Breast epithelium (tissue), 4 donors: ENCODE measurements at regions not wholly inside any gene's neighbourhood (a gene's known extent, or its start where the extent isn't known, plus 50 kb on each side); places are given as distances from the start of the nearest gene placed in this dataset.

Experiments
- DNase-seq, 2 donors: peaks; one replicate each; pipeline ENCODE4 v3.0.0-alpha.2; 2019; ENCODE audit warnings: low spot score in 2 of 2
- H3K27ac ChIP-seq, 2 donors: fragments of 200-600 bp; sonication (generic) in 1 of 2; one replicate each; pipeline ENCODE4 v1.5.1; 2016 to 2019; ENCODE audit warnings: mild to moderate bottlenecking in 1 of 2
- H3K27me3 ChIP-seq, 2 donors: fragments of 200-600 bp; sonication (generic) in 1 of 2; one replicate each; pipeline versions ENCODE4 v1.5.1 to v1.6.0; 2017 to 2019; ENCODE audit warnings: control low read depth in 1 of 2, mild to moderate bottlenecking in 1 of 2
- H3K36me3 ChIP-seq: fragments of 200-600 bp; one replicate; pipeline ENCODE4 v1.5.1; 2019
- H3K4me1 ChIP-seq, 2 donors: fragments of 200-600 bp; sonication (generic); one replicate each; pipeline ENCODE4 v1.5.1; 2016 to 2019; ENCODE audit warnings: control low read depth in 1 of 2
- H3K4me3 ChIP-seq, 3 donors: fragments of 200-600 bp; sonication (generic); 1 replicate in 2 of 3; 2 replicates in 1 of 3; pipeline ENCODE4 v1.5.1; 2016 to 2019; ENCODE audit warnings: mild to moderate bottlenecking in 3 of 3, moderate library complexity in 2 of 3
- H3K9me3 ChIP-seq, 2 donors: fragments of 200-600 bp; sonication (generic) in 1 of 2; one replicate each; pipeline ENCODE4 v1.5.1; 2016 to 2019; ENCODE audit warnings: control low read depth in 1 of 2
- CTCF ChIP-seq, 3 donors: fragments of 450-650 bp; IDR thresholded peaks; one replicate each; pipeline ENCODE4 v1.5.1; 2016 to 2017; ENCODE audit warnings: antibody characterized with exemption in 3 of 3, mild to moderate bottlenecking in 3 of 3, moderate library complexity in 3 of 3
- POLR2A ChIP-seq: fragments of 450-650 bp; IDR thresholded peaks from one replicate; pipeline ENCODE4 v1.6.1; 2016; ENCODE audit warnings: antibody characterized with exemption, mild to moderate bottlenecking, moderate library complexity
- POLR2AphosphoS5 ChIP-seq, 3 donors: sonication (generic); formaldehyde crosslinking; IDR thresholded peaks; one replicate each; pipeline ENCODE4 v1.6.1; 2017; ENCODE audit warnings: antibody characterized with exemption in 3 of 3
- intact Hi-C: fragments of 100-400 bp; cut with DNase I; formaldehyde crosslinking; loops from one replicate; pipeline ENCODE4 v1.15.1; 2023; ENCODE audit warnings: low total_unique reads

GRCh38 chr20:7136886-7137285, 369.4 kb downstream of the BMP2 start:
- no peak overlapping the region for H3K4me3 ChIP-seq
- intact Hi-C loops, result no loop called here

GRCh38 chr20:7137395-7138151, 370.1 kb downstream of the BMP2 start:
- Histone ChIP-seq H3K36me3 (no peaks in the 10 kb centered on the region), H3K9me3 (no peaks in the 10 kb centered on the region), H3K4me3 (no peak overlapping the region), H3K4me1 (no peaks in the 10 kb centered on the region), H3K27ac (no peak overlapping the region), H3K27me3 (no peaks in the 10 kb centered on the region)
- TF ChIP-seq CTCF (IDR thresholded peaks at IDR 0.05) (no peak), POLR2A (no peak)
- intact Hi-C loops, result no loop called here
- DNase-seq, result no peak

More at GRCh38 chr20:7136886-7137285, 369.4 kb downstream of the BMP2 start:
- no peak overlapping the region for H3K27ac ChIP-seq
- TF ChIP-seq CTCF (IDR thresholded peaks at IDR 0.05) (no peak), POLR2A (no peak), POLR2AphosphoS5 (IDR thresholded peaks at IDR 0.05) (no peak)
- no peaks in the 10 kb centered on the region for H3K27me3 ChIP-seq
- no peak for DNase-seq
- no peaks in the 10 kb centered on the region for H3K4me1 ChIP-seq
- H3K36me3 ChIP-seq, result no peaks in the 10 kb centered on the region
- H3K9me3 ChIP-seq, result no peaks in the 10 kb centered on the region

GRCh38 chr20:7144464-7144863, 377.0 kb downstream of the BMP2 start:
- H3K4me1 ChIP-seq, result no peaks in the 10 kb centered on the region
- TF ChIP-seq CTCF (IDR thresholded peaks at IDR 0.05) (no peak), POLR2A (no peak), POLR2AphosphoS5 (IDR thresholded peaks at IDR 0.05) (no peak)

GRCh38 chr20:7146552-7147219, 379.2 kb downstream of the BMP2 start:
- Histone ChIP-seq H3K9me3 (no peaks in the 10 kb centered on the region), H3K4me1 (no peaks in the 10 kb centered on the region), H3K27ac (no peak overlapping the region), H3K4me3 (no peak overlapping the region), H3K27me3 (no peaks in the 10 kb centered on the region), H3K36me3 (no peaks in the 10 kb centered on the region)
- TF ChIP-seq POLR2AphosphoS5 (IDR thresholded peaks at IDR 0.05) (no peak), POLR2A (no peak), CTCF (IDR thresholded peaks at IDR 0.05) (no peak)
- no peak for DNase-seq
- intact Hi-C loops, result no loop called here

More at GRCh38 chr20:7144464-7144863, 377.0 kb downstream of the BMP2 start:
- intact Hi-C loops, result no loop called here
- Histone ChIP-seq H3K27ac (no peak overlapping the region), H3K4me3 (no peak overlapping the region), H3K27me3 (no peaks in the 10 kb centered on the region), H3K9me3 (no peaks in the 10 kb centered on the region), H3K36me3 (no peaks in the 10 kb centered on the region)
- no peak for DNase-seq

GRCh38 chr20:7147220-7147601, 379.7 kb downstream of the BMP2 start:
- Histone ChIP-seq H3K4me3 (no peak overlapping the region), H3K9me3 (no peaks in the 10 kb centered on the region), H3K27me3 (no peaks in the 10 kb centered on the region), H3K4me1 (no peaks in the 10 kb centered on the region), H3K27ac (no peak overlapping the region), H3K36me3 (no peaks in the 10 kb centered on the region)
- no peak for DNase-seq
- no peak for TF ChIP-seq POLR2AphosphoS5 (IDR thresholded peaks at IDR 0.05)
- TF ChIP-seq POLR2A, result no peak
- TF ChIP-seq CTCF (IDR thresholded peaks at IDR 0.05), result no peak
- intact Hi-C loops, result no loop called here
